Amniotic epithelial cell (primary cell): ENCODE measurements at regions not wholly inside any gene's neighbourhood (a gene's known extent, or its start where the extent isn't known, plus 50 kb on each side); places are given as distances from the start of the nearest gene placed in this dataset.
A peak's percentile ranks its signal among the peaks of the same experiment; 100 is the strongest.

Experiments
- DNase-seq: peaks from one replicate; pipeline ENCODE4 v3.0.0-alpha.2; 2010; ENCODE audit warnings: low read depth

- no peak for DNase-seq
These were observed 247.3 kb upstream of the RPL38 start for GRCh38 chr17:73956169-73956568.

GRCh38 chr17:73956595-73957465, 246.6 kb upstream of the RPL38 start:
- peak; percentile 2 for DNase-seq

- no peak for DNase-seq
These were observed 245.9 kb upstream of the RPL38 start for GRCh38 chr17:73957564-73957963.

GRCh38 chr17:73958453-73958852, 245.0 kb upstream of the RPL38 start:
- no peak for DNase-seq

- DNase-seq = no peak
These were observed 243.0 kb upstream of the RPL38 start for GRCh38 chr17:73960469-73960868.

GRCh38 chr17:73962308-73962707, 241.2 kb upstream of the RPL38 start:
- DNase-seq = no peak

GRCh38 chr17:73968680-73969079, 234.8 kb upstream of the RPL38 start:
- DNase-seq = no peak

GRCh38 chr17:73969956-73970355, 233.5 kb upstream of the RPL38 start:
- peak; percentile 5 for DNase-seq

GRCh38 chr17:73971127-73971526, 232.4 kb upstream of the RPL38 start:
- no peak for DNase-seq

- DNase-seq = no peak
These were observed 231.4 kb upstream of the RPL38 start for GRCh38 chr17:73972056-73972455.

- no peak for DNase-seq
These were observed 230.6 kb upstream of the RPL38 start for GRCh38 chr17:73972901-73973300.

- DNase-seq = no peak
These were observed 229.7 kb upstream of the RPL38 start for GRCh38 chr17:73973586-73974409.

- no peak for DNase-seq
These were observed 228.9 kb upstream of the RPL38 start for GRCh38 chr17:73974536-73974935.

GRCh38 chr17:73976147-73976546, 227.3 kb upstream of the RPL38 start:
- no peak for DNase-seq

- DNase-seq = no peak
These were observed 226.6 kb upstream of the RPL38 start for GRCh38 chr17:73976676-73977521.

- no peak for DNase-seq
These were observed 223.0 kb upstream of the RPL38 start for GRCh38 chr17:73980517-73980916.

GRCh38 chr17:73982871-73983270, 220.6 kb upstream of the RPL38 start:
- DNase-seq = no peak

- no peak for DNase-seq
These were observed 219.7 kb upstream of the RPL38 start for GRCh38 chr17:73983621-73984400.

GRCh38 chr17:73984941-73985340, 218.5 kb upstream of the RPL38 start:
- DNase-seq = no peak

GRCh38 chr17:73985466-73986015, 217.9 kb upstream of the RPL38 start:
- DNase-seq = no peak

- DNase-seq = no peak
These were observed 216.8 kb upstream of the RPL38 start for GRCh38 chr17:73986641-73987177.
